HepG2 (cell line): ENCODE measurements at regions not wholly inside any gene's neighbourhood (a gene's known extent, or its start where the extent isn't known, plus 50 kb on each side); places are given as distances from the start of the nearest gene placed in this dataset.

Experiments
- FOXP4 ChIP-seq: sonication (generic); formaldehyde crosslinking; IDR thresholded peaks from 2 replicates; pipeline ENCODE4 v1.4.0; 2020; ENCODE audit warnings: missing genetic modification reagents
- HDAC2 ChIP-seq: sonication (generic); formaldehyde crosslinking; IDR thresholded peaks from 2 replicates; pipeline ENCODE4 v1.4.0; 2020; ENCODE audit warnings: missing genetic modification reagents
- MED8 ChIP-seq: sonication (generic); formaldehyde crosslinking; IDR thresholded peaks from 2 replicates; pipeline ENCODE4 v1.8.1; 2023; ENCODE audit warnings: mild to moderate bottlenecking, missing genetic modification reagents; ENCODE audit not compliant: insufficient replicate concordance
- MYNN ChIP-seq: sonication (generic); formaldehyde crosslinking; IDR thresholded peaks from 2 replicates; pipeline ENCODE4 v1.4.0; 2020; ENCODE audit warnings: mild to moderate bottlenecking, low read depth, missing genetic modification reagents
- SAFB2 ChIP-seq: sonication (generic); formaldehyde crosslinking; IDR thresholded peaks from 2 replicates; pipeline ENCODE4 v1.5.1; 2020; ENCODE audit warnings: missing genetic modification reagents, low read depth, mild to moderate bottlenecking, borderline replicate concordance
- SALL1 ChIP-seq: sonication (generic); formaldehyde crosslinking; IDR thresholded peaks from 2 replicates; pipeline ENCODE4 v1.8.0; 2022; ENCODE audit warnings: mild to moderate bottlenecking, missing genetic modification reagents
- SAP130 ChIP-seq: IDR thresholded peaks from 2 replicates; pipeline ENCODE4 v1.6.1; 2016; ENCODE audit warnings: low read depth
- SRY ChIP-seq: sonication (generic); formaldehyde crosslinking; IDR thresholded peaks from 2 replicates; pipeline ENCODE4 v1.8.0; 2022; ENCODE audit warnings: mild to moderate bottlenecking, missing genetic modification reagents
- U2AF1 ChIP-seq: fragments of 200-400 bp; formaldehyde crosslinking; optimal IDR thresholded peaks from 2 replicates; pipeline ENCODE3; 2017; ENCODE audit warnings: mild to moderate bottlenecking, low read depth, low read length
- ZC3H13 ChIP-seq: sonication (generic); formaldehyde crosslinking; IDR thresholded peaks from 2 replicates; pipeline ENCODE4 v1.8.1; 2023; ENCODE audit warnings: mild to moderate bottlenecking, missing genetic modification reagents, moderate library complexity
- ZFAT ChIP-seq: sonication (generic); formaldehyde crosslinking; conservative IDR thresholded peaks from 2 replicates; pipeline ENCODE4 v1.8.1; 2023; ENCODE audit warnings: missing genetic modification reagents, inconsistent platforms
- ZNF713 ChIP-seq: sonication (generic); formaldehyde crosslinking; IDR thresholded peaks from 2 replicates; pipeline ENCODE4 v1.4.0; 2020; ENCODE audit warnings: mild to moderate bottlenecking, missing genetic modification reagents
- ZNF800 ChIP-seq: sonication (generic); formaldehyde crosslinking; IDR thresholded peaks from 2 replicates; pipeline ENCODE4 v1.4.0; 2020; ENCODE audit warnings: missing genetic modification reagents
- TF ChIP-seq, protein P1 (sequence below), 2 experiments: sonication (generic) in 1 of 2; formaldehyde crosslinking in 1 of 2; IDR thresholded peaks; 2 replicates each; pipeline versions ENCODE4 v1.4.0 to v1.6.1; 2016 to 2020; ENCODE audit warnings: borderline replicate concordance in 1 of 2, low read depth in 1 of 2, mild to moderate bottlenecking in 1 of 2, missing genetic modification reagents in 1 of 2
- TF ChIP-seq, protein P2 (sequence below): sonication (generic); formaldehyde crosslinking; IDR thresholded peaks from 2 replicates; pipeline ENCODE4 v1.5.0; 2020; ENCODE audit warnings: mild to moderate bottlenecking, missing genetic modification reagents, borderline replicate concordance

DNA sequence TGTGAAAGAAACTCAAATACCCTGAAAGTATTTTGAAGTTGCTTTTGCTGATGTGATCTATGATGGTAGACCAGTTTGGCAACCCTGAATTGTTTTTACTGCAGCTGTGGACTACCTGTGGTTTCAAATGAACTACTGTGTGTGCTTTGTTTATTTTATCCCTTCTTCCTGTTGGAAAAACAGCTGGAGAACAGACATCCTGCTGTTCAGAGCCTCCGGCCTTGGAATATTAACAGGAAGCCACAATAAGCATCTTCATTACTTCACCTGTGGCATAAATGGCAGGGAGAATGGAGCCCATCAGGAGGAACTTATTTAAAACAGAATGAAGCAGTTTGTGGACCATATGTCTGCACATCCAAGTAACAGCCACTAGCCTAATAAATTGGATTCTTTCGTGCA lies 104.8 kb downstream of the DUSP6 start (continued):
- TF ChIP-seq, protein P1, sequence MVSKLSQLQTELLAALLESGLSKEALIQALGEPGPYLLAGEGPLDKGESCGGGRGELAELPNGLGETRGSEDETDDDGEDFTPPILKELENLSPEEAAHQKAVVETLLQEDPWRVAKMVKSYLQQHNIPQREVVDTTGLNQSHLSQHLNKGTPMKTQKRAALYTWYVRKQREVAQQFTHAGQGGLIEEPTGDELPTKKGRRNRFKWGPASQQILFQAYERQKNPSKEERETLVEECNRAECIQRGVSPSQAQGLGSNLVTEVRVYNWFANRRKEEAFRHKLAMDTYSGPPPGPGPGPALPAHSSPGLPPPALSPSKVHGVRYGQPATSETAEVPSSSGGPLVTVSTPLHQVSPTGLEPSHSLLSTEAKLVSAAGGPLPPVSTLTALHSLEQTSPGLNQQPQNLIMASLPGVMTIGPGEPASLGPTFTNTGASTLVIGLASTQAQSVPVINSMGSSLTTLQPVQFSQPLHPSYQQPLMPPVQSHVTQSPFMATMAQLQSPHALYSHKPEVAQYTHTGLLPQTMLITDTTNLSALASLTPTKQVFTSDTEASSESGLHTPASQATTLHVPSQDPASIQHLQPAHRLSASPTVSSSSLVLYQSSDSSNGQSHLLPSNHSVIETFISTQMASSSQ (IDR thresholded peaks at IDR 0.05; ENCODE audit: low read depth): no peak
- TF ChIP-seq, protein P1 (CRISPR knock-in tag; IDR thresholded peaks at IDR 0.05; ENCODE audit: borderline replicate concordance): no peak
- TF ChIP-seq ZNF713: no peak
- TF ChIP-seq MYNN (CRISPR knock-in tag): no peak
- TF ChIP-seq SAP130: 0 out of 2 replicates have a peak, but pooled peaks have one; percentile 33
- TF ChIP-seq ZC3H13: no peak
- TF ChIP-seq, protein P2, sequence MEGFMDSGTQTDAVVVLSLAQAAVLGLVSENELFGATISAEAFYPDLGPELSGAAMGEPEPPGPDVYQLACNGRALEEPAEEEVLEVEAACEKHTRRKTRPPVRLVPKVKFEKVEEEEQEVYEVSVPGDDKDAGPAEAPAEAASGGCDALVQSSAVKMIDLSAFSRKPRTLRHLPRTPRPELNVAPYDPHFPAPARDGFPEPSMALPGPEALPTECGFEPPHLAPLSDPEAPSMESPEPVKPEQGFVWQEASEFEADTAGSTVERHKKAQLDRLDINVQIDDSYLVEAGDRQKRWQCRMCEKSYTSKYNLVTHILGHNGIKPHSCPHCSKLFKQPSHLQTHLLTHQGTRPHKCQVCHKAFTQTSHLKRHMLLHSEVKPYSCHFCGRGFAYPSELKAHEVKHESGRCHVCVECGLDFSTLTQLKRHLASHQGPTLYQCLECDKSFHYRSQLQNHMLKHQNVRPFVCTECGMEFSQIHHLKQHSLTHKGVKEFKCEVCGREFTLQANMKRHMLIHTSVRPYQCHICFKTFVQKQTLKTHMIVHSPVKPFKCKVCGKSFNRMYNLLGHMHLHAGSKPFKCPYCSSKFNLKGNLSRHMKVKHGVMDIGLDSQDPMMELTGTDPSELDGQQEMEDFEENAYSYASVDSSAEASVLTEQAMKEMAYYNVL (CRISPR knock-in tag): peak; percentile 52; the same call in 1 of the 2 replicates
- no peak for TF ChIP-seq ZFAT (CRISPR knock-in tag)
- no peak for TF ChIP-seq SRY (CRISPR knock-in tag)
- no peak for TF ChIP-seq MED8 (CRISPR knock-in tag)
- TF ChIP-seq HDAC2 (CRISPR knock-in tag): 0 out of 2 replicates have a peak, but pooled peaks have one; percentile 16
- TF ChIP-seq SALL1 (CRISPR knock-in tag): peak; percentile 14; the same call in 1 of the 2 replicates
- no peak for TF ChIP-seq U2AF1
- 0 out of 2 replicates have a peak, but pooled peaks have one; percentile 21 for TF ChIP-seq FOXP4 (CRISPR knock-in tag)
- TF ChIP-seq SAFB2: no peak
- TF ChIP-seq ZNF800 (CRISPR knock-in tag): no peak
